Right hindlimb (tissue), 1 donor: ENCODE measurements at regions not wholly inside any gene's neighbourhood (a gene's known extent, or its start where the extent isn't known, plus 50 kb on each side); places are given as distances from the start of the nearest gene placed in this dataset.

Experiments
- DNase-seq: peaks from one replicate; pipeline ENCODE4 v3.0.0-alpha.2; 2018

GRCh38 chr3:168624892-168625448, 529.2 kb upstream of the GOLIM4 start:
- no peak for DNase-seq

DNA sequence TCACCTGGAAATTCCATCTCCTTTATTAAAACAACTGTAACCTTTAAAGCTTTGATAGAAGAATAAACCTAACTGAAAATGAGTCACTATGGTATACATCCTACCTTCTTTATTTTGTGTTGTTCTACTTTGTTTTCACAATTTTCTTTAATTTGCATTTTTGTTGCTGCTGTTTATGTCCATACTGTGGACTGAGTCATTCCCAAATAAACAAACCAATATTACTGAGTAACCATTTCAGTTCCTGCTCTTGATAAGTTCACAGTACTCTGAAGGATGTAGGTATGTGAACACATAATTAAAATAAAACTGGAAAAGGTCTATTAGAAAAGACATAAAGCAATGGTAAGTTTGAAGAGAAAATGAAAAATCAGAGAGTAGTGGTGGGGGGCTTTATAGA, 528.5 kb upstream of the GOLIM4 start:
- DNase-seq, result no peak

GRCh38 chr3:168622795-168623194, 527.1 kb upstream of the GOLIM4 start:
- no peak for DNase-seq

DNA sequence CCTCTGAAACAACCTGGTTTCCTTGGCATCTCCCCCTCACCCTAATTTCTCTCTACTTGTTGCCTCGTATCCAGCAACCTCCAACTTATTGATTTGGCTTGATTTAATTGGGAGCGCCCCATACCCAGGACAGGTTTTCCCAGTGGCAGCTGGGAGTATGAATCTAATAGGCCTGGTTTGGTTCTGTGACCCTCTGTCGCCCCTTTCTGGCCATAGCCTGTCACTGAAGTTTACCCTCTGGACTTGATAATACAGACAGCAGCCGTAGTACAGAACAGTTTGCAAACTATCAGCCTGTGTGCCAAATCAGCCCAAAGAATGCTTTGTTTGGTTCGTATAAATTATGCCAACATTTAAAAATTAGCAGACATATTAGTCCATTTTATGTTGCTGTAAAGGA, 525.1 kb upstream of the GOLIM4 start:
- no peak for DNase-seq

DNA sequence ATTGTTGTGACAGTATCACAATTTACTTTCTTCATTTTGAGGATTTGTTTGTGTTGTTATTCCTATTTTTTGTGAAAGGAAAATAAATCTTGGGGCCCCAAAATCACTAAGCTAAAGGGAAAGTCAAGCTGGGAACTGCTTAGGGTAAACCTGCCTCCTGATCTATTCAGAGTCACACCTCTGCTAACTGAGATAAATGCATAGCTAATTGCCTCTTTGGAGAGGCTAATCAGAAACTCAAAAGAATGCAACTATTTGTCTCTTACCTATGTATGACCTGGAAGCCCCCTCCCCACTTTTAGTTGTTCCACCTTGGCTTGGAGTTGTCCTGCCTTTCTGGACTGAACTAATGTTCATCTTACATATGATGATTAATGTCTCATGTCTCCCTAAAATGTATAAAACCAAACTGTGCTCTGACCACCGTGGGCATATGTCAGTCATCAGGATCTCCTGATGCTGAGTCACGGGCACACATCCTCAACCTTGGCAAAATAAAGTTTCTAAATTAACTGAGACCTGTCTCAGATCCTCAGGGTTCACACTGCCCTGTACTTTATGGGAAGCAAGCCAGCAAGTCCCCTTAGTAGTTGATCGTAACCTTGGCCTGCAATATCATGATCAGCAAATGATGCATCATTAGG, 523.2 kb upstream of the GOLIM4 start:
- no peak for DNase-seq

- DNase-seq, result no peak
Observed at GRCh38 chr3:168617658-168618057, 521.9 kb upstream of the GOLIM4 start.

DNA sequence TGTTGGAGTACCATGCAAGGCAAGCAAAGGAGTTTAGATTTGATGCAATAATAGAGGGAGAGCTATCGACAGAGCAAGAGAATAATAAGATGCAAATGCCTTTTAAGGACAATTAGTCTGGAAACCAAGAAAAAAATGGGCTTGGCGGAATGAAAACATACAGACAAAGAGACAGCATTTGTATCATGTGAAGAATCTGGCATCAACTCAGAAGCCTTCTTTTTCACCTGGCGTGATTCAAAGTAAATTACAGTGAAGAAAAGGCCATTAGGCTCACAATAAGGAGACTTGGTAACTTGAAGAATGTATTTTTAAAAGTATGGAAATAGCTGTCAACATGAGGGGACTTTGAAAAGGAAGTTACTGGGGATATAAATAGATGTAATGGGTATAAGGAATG, 521.2 kb upstream of the GOLIM4 start:
- no peak for DNase-seq

- no peak for DNase-seq
Observed at GRCh38 chr3:168615493-168616020, 519.8 kb upstream of the GOLIM4 start.

DNA sequence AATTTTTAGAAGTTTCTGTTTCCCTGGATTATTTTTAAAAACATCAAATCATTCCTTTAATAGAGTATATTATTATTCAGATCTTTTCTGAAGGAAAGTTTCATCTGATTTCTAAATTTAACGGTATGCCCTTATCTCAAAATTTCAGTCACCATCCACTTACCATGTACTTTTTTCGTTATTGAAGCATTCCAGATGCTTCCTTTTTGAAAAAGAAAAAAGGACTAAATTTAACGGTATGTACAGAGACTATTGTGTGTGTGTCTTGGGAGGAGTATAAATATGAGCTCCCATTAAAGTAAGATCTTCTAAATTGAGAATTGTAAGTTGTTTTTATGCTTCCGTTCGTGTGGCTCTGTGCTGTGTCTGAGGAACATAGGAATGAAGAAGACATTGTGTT, 517.4 kb upstream of the GOLIM4 start:
- no peak for DNase-seq

DNA sequence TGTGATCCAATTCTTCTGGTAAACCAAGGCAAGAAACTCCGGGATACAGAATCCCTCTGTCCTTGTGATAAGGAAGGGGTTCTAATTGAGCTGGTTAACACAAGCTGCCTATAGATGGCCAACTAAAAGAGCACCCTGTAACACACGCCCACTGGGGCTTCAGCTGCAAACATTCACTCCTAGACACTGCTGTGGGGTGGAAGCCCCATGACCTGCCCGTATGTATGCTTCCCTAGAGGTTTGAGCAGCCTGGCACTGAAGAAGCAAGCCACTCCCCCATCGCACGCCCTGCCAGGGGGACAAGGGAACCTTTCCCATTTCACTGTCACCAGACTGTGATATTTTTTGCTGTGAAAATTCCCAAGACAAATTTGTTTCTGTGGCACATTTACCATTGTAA, 516.9 kb upstream of the GOLIM4 start:
- no peak for DNase-seq

DNA sequence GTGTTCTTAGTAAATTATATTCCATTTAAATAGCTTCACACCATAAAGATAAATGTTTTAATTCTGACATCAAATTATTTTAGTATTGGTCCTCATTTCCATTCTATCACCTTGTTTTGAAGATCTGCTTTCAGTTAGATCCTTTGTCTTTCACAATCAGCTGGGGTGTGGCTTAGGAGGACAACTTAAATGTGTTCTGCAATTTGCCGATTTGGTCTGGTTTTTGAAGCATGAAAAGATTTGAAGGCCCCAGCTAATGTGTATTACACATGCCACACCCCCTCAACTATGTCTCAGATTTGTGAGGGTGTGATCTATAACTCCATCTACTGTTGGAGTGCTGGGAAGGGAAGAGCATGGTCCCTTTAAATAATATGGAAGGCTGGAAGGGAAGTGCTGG, 516.1 kb upstream of the GOLIM4 start:
- DNase-seq, result no peak

DNA sequence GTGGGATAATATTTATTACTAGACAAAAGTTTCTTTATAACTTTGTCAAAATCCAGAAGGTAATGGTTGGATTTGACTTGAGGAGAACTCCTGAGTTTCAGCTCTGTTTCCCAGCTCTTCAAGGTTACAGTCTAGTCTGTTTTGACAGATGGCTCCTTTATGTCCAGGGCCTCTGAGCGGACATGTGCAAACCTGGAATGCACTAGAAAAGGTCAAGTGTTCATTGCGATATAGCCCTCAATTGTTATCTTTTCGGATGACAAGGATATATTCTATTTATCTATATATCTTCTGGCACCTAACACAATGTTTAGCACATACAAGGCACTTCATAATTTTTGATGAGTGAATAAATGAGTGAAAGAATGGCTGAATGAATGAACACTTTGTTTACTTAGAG, 513.2 kb upstream of the GOLIM4 start:
- DNase-seq, result no peak

GRCh38 chr3:168604767-168605166, 509.0 kb upstream of the GOLIM4 start:
- no peak for DNase-seq

DNA sequence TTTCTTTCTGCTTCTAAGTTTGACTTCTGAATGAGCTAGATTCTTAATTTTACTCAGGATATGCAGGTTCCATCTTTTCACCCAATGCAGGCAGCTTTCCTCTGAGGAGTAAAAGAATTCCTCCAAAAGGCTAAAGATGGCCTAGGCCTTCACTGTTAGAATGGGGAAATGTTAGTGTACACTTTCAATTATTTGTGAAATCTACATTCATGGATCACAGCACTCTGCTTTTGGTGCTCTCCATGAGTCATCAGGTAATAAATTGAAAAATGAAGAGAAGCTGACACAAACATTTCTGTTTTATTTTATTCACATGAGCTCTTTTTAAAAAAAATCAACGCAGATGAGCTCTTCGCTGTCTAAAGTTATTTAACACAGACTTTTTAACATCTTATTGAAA, 502.5 kb upstream of the GOLIM4 start:
- no peak for DNase-seq

- DNase-seq, result no peak
Observed at GRCh38 chr3:168596175-168596823, 500.6 kb upstream of the GOLIM4 start.

- DNase-seq, result no peak
Observed at GRCh38 chr3:168591587-168591986, 495.9 kb upstream of the GOLIM4 start.

DNA sequence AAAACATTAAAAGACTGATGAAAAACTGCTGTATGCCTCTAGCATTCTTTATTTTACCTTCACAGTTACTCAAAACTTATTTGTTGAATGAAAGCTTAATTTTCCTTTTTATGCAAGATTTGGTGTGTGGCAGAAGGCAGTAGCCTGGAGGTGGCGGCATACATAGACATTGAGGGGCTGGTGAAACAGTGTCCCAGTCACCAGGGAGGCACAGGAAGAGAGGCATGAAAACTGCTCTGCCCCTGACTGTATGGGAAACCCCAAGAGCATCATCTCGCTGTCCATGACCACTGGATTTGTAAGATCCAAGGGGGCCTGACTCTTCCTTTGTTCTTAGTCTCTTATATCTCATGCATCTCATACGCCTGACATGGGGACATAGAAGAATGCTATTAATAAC, 493.7 kb upstream of the GOLIM4 start:
- DNase-seq, result no peak

DNA sequence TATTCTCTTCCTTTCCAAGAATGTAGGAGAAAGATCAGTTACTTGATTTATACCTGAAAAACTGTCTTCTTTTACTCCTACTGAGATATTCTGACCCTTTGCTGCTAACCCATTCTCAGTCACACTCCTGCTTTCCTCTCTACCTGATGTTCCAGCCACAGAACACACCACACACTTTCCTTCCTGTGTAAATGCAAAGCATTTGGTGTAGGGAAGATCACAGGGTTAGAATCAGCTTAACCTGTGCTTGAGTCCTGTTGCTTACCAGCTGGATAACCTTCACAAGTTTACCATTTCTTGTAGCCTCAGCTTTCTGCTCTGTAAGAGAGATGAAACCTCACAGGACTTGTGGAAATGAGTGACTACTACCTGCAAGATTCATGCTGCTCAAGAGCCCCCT, 489.8 kb upstream of the GOLIM4 start:
- no peak for DNase-seq

DNA sequence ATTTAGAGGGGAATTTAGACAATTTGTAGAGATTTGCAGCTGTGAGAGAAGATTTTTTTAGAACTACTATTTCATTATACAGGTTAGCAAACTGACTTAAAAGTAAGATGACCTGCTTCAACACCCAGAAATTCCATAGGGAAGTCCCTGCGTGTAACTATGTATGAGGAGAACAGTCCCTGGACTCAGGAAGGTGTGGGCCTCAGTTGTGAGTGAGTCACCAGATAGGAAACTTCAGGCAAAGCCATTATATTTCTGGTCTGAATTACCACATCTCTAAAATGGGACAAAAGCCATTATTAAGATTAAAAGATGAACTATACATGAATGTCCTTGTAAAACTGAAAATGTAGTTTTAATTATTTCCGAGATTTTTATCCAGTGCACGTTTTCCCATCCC, 488.3 kb upstream of the GOLIM4 start:
- DNase-seq, result no peak

DNA sequence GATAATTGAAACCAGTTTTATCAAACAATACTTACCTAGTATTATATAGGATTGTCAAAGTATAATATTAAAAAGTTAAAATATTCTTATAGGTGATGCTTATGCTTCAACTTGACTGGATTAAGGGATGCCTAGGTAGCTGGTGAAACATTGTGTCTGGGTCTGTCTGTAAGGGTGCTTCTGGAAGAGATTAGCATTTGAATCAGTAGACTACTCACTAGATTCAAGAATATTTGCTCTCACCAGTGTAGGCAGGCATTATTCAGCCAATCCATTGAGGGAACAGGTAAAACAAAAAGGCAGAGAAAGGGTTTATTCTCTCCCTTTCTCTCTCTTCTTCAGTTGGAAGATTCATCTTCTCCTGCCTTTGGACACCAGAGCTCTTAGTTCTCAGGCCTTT, 486.8 kb upstream of the GOLIM4 start:
- no peak for DNase-seq

GRCh38 chr3:168581771-168582225, 486.1 kb upstream of the GOLIM4 start:
- no peak for DNase-seq

- no peak for DNase-seq
Observed at GRCh38 chr3:168579010-168579409, 483.3 kb upstream of the GOLIM4 start.

GRCh38 chr3:168575750-168576149, 480.0 kb upstream of the GOLIM4 start:
- no peak for DNase-seq

- no peak for DNase-seq
Observed at GRCh38 chr3:168574455-168575158, 478.9 kb upstream of the GOLIM4 start.
